ENCODE measurements at regions not wholly inside any gene's neighbourhood (a gene's known extent, or its start where the extent isn't known, plus 50 kb on each side); places are given as distances from the start of the nearest gene placed in this dataset.

GRCh38 chr4:43983610-43984009 is 465.0 kb downstream of the KCTD8 start:
- TF ChIP-seq CTCF (conservative IDR thresholded peaks at IDR 0.05) (no peak), ZFX (IDR thresholded peaks at IDR 0.05) (no peak)
